HG03064 (cell line): ENCODE measurements at regions not wholly inside any gene's neighbourhood (a gene's known extent, or its start where the extent isn't known, plus 50 kb on each side); places are given as distances from the start of the nearest gene placed in this dataset.
"Not testable (repeated sequence)": the region's sequence is repeated elsewhere in the genome, so short reads cannot be mapped to it uniquely, and the experiment has no call there.

ENCODE experiments used
- ATAC-seq: cut with Tn5 transposase; IDR thresholded peaks from one replicate; pipeline ENCODE4 v1.9.1; 2021; ENCODE audit warnings: low read depth; ENCODE audit not compliant: unreplicated experiment

DNA sequence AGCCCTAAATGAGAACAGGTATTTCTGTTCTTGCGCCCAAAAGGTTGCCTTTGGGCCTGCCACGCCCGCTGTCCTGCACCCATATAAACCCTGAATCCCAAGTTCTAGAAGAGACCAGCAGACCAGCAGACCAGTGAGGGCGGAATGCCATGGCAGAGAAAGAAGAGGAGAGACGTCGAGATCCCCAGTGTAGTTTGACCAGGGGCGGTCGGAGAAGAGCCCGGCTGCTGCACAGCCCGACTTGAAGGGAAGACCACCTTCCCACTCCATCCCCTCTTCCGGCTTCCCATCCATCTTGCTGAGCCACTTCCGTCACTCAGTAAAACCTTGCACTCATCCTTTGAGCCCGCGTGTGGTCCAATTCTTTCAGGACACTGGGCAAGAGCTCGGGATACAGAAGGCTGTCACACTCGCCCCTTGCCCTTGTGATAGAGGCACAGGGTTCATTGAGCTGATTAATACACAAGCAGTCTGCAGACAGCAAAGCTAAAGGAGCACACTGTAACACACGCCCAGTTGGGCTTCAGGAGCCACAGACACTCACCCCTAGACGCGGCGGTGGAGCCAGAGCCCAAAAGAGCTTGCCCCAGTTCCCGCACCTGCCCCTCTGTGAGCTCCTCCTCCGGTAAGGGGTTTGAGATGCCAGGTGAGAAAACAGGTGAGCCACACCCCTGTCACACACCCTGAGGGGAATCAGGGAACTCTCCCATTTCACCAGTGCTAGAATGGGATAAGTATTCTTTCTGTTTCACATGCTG, 230.8 kb downstream of the PCDH10 start:
- no peak for ATAC-seq

- no peak for ATAC-seq
These were observed 228.2 kb downstream of the PCDH10 start for GRCh38 chr4:133377286-133377685.

GRCh38 chr4:133372699-133373098, 223.6 kb downstream of the PCDH10 start:
- no peak for ATAC-seq

DNA sequence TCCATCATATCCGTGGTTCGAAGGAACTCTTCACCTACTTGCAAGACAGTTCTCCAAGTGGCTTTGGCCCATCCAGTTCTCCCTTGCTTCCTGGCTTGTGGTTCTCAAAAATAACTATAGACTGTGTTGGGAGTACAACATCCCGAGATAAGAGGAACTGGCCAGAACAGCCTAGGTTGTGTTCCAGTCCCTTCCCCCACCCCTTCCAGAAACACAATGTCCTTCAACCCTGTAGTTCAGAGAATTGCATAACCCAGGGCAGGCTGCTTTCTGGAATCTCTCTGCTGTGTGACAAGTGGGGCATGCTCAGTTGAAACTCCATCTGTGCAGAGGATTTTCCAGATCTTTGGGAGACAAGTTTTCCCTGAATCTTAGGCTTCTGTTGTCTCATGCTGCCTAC, 206.5 kb downstream of the PCDH10 start:
- no peak for ATAC-seq

DNA sequence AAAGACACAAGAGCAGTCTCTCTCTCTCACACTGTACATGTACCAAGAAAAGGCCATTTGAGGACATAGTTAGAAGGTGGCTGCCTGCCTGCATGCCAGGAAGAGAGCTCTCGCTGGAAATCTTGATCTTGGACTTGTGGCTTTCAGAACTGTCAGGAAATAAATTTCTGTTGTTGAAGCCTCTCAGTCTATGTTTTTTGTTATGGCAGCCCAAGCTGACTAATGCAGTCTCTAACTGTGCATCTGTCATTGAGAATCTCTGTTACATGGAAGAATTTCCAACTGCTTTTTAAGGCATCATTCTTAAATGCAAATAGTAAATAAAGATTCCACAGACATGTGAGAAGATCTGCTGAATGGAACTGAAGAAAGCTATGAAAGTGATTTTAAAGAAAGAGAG, 198.3 kb downstream of the PCDH10 start:
- ATAC-seq, result no peak

DNA sequence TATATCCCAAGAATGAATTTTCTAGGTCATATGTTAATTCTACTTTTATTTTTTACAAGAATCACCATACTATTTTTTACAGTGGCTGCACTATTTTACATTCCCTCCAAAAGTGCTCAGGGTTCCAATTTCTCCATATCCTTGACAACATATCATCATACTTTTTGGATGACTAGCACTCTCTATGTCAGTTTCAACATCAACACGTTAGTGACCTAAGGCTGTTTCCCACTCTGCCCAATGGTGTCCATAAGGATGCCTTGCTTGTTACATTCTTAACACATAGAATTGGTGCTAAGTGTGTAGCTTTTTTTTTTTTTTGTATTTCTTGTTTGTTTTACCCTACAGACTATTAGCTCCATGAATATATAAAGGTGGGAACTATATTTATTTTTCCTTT, 175.4 kb downstream of the PCDH10 start:
- no peak for ATAC-seq

DNA sequence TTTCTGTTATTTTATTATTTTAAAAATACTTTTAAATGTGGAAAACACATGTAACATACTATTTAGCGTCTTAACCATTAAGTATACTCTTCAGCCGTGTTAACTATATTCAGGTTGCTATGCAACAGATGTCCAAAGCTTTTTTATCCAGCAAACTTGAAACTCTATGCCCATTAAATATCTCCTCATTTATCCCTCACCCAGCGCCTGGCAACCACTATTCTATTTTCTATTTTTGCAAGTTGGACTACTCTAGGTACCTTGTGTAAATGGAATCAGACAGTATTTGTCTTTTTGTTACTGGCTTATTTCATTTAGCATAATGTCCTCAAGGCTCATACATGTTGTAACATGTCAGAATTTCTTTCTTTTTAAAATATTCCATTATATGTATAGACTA, 174.6 kb downstream of the PCDH10 start:
- no peak for ATAC-seq

DNA sequence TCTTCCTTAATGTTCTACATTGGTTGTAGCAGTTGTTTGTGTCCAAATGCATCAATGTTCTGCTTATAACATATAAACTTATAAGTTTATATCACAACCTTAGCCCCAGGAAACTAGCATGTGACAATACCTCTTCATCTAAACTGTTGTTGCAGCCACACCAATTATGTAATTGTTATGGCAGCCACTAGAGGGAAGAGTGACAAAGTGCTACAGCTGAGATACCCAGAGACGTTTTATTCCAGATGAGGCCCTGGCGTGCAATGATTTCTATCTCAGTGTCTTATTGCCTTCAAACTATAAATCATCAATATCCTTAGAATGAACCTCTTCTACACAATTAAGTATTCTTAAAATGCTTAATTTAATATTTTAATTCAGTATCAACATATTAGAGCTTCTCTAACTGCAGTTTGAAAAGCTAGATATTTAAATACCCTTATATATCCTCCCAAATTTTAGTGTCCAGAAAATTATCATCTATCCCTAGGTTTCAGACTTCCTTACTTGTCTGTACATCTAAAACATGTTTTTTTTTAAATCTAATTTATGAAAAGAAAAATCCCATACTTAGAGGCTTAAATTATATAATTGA, 171.6 kb downstream of the PCDH10 start:
- ATAC-seq, result peak; percentile 76

DNA sequence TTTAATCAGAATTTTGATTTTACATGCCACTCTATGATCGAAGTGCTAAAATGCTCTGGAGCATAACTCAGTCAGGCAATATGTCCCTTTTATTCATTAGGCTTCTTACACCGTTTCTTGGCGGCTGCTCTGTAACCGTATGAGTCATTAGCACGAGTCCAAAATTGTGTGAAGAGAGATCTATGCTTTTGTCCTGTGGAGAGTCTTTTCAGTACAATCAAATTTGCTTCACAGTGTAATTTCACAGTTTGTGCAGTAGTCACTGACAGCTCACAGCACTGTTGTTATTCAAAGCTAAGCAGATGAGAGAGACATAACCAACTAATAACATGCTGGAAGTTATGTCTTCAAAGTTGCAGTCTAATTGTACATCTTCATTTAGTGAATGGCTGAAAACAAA, 167.8 kb downstream of the PCDH10 start:
- no peak for ATAC-seq

- ATAC-seq, result no peak
These were observed 165.9 kb downstream of the PCDH10 start for GRCh38 chr4:133314991-133315390.

GRCh38 chr4:133287396-133287795, 138.3 kb downstream of the PCDH10 start:
- no peak for ATAC-seq

DNA sequence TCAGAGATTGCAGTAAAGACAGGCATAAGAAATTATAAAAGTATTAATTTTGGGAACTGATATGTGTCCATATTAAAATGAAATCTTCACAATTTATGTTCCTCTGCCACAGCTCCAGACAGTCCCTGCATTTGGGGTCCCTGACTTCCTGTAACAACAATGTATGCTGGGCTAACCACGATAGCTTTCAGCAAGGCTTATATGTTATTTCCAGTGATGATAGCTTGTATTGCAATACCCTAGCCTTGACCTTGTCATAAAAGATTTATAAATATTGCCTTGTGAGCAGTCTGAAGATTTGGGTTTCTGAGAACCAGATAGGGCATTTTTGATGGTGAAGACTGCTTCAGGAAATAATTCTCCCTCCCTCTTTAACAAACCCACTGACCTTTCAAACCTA, 129.5 kb downstream of the PCDH10 start:
- ATAC-seq, result no peak

DNA sequence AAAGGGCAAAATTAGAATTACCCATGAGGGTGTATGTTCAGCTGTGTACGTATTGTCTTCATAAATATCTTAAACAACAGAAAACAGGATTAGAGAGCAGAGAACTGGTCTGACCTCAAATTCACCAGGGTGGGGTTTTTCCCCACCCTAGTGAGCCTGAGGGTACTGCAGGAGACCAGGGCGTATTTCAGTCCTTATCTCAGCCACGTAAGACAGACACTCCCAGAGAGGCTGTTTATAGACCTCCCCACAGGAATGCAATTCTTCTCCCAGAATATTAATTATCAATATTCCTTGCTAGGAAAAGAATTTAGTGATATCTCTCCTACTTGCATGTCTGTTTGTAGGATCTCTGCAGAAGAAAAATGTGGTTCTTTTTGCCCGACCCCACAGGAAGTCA, 128.8 kb downstream of the PCDH10 start:
- ATAC-seq, result not testable (repeated sequence)

DNA sequence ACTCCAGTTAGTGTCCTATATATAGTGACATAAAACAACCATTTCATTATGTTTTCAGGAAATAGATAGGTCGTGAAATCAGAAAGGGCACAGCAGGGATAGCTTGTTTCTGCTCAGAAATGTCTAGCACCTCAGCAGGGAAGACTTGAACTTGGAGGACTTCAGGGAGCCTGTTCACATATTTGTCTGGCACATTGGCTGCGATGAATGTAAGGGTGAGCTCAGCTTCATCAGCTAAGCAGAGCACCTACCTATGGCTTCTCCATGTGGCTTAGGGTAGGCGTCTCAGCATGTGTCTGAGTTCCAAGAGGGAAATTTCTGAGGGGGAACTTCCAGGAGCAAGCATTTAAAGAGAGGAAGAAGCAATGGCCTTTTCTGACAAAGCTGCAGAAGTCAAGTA, 126.2 kb downstream of the PCDH10 start:
- ATAC-seq, result no peak

DNA sequence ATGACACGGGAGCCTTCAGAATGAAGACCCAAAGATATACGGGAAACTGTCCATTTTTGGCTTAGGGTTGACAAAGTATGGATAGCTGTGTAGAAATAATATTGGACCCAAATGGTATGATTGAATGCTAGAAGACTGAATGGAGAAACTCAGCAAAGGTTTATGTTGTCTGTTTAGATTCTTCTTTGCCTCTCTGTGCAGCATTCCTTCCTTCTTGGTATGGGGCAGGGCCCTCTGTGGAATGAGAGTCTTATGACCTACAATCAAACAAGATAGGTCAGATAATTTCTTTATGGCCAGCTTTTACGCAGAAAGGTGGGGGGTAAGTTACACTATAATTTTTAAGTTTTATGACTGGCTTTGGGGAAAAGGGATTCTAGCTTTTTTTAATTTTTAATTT, 124.3 kb downstream of the PCDH10 start:
- no peak for ATAC-seq

DNA sequence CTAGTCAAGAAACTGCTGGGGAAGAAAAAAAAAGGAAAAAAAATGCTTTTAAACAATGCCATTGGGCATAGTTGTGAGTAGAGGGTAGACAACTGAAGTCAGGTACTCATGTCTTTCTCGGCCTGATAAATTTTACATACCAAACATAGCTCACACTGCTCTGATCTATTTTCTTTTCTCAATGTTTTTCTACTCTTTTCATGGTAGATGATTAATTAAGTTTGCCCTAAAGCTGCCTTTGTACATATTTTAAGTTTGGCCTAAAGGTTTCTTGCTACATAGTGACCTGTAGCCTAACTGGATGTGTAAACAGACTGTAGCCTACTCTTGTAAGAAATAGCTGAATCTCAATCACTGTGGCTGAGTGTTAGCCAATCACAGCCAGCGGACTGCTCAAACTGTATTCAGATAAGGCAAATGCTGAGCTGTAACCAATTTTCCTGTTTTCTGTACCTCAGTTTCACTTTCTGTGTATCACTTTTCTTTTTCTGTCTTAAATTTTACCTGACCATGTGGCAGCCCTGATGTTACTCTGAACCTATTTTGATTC, 121.0 kb downstream of the PCDH10 start:
- ATAC-seq, result no peak

- no peak for ATAC-seq
These were observed 119.1 kb downstream of the PCDH10 start for GRCh38 chr4:133268205-133268604.

DNA sequence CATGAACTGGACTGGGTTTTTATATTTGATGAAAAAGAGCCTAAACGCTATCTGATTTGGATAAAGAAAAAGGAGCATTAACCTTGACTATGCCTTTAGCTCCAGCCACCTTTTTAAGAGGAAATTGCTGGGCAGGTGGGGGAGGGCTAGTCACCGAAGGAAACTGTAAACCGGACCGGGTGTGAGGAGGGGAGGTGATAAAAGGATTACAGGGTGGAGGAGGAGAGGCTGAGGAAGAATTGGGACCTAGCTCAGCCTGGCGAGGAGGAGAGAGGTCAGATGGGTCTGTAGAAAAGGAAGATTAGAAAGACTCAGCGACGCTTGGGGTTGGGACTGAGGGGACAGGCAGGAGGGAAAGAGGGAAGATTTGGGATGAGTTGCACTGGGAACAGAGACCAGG, 118.4 kb downstream of the PCDH10 start:
- not testable (repeated sequence) for ATAC-seq

DNA sequence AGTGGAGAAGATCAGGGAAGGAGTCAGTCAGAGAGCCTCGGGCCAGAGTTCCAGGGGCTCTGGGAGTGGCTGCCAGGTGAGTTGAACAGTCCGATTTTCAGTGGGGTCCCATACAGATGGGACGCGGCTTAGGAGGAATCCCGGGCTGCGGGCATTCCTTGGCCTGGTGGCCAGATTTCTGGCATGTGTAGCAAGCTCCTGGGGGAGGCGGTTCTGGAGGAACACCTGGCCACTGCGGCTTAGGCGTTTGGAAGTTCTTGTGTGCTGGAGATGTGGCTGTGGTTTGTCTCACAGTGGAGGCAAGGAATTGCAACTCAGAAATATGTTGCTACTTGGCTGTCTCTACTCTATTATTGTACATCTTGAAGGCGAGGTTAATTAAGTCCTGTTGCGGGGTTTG, 117.9 kb downstream of the PCDH10 start:
- ATAC-seq, result not testable (repeated sequence)

GRCh38 chr4:133264251-133264650, 115.2 kb downstream of the PCDH10 start:
- not testable (repeated sequence) for ATAC-seq

DNA sequence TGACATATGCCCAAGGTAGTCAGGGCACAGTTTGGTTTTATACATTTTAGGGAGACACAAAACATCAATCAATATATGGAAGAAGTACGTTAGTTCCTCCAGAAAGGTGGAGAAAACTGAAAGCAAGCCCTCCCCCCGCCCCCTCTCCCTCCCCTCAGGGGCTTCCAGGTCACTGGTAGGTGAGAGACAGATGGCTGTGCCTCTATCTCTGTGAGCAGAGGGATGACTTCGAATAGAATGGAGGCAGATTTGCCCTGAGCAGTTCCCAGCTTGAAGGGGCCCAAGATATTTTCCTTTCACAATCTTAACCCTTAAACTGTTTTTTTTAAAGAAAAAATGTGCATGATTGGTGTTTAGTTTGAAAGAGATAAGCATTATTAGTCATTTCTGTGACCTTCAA, 114.0 kb downstream of the PCDH10 start:
- no peak for ATAC-seq

DNA sequence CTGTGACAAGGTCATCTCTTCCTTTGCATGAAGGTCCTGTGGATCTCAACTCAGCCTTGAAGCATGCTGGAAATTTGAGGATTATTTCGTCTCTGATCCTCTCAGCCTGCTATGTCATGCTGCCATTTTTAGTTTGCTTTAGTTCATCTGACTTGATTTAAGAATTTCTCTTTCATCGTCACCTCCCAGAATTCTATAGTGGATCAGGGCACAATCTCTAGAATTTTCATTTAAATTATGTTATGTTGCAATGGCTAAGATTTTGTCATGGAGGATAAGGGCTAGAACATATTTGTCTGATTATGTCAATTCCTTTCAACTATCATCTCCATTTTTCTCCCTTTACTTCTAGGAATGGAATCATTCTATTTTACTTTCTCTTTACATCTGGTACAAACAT, 98.8 kb downstream of the PCDH10 start:
- ATAC-seq, result no peak
